Ramos (cell line): ENCODE measurements at regions not wholly inside any gene's neighbourhood (a gene's known extent, or its start where the extent isn't known, plus 50 kb on each side); places are given as distances from the start of the nearest gene placed in this dataset.

Experiments
- in situ Hi-C: fragments of 300-500 bp; cut with MboI; formaldehyde crosslinking; loops from one replicate; pipeline ENCODE4 v1.14.3; 2022; ENCODE audit warnings: low sequenced_read_pairs; ENCODE audit not compliant: unreplicated experiment

DNA sequence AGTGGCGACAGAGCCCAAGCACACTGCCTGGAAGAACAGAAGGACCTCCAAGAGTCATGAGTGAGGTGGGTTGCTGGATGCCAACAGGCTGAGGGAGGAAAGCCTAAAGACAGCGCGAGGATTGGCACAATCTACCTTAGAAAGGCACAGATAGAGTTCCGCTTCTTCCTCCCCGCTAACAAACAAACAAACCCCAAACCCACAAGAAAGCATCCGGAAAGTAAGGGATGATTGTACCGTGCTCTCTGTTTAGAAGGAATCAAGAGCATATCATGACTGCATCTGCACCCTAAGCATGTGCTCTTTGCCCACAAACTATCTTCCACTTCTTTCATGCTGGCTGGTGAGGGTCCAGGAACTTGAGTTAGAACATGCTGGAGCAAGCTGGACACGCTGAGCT, 233.0 kb upstream of the KLF12 start:
- in situ Hi-C loops: no loop called here

DNA sequence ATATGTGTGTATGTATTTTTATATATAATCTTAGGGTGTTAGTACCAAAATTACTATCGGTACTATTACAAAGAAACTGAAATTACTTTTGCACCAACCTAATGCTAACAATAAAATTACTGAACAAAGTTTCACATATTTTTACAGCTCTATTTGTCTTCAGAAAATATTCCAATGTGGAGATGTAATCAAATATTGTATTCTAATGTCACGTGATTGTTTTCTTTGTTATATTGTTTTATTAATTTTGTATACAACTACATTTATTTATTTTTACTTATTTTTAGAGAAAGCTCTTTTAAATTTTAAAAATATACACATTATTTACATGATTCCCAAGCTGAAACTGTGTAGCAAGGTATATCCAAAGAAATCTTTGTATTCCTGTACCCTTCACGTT, 227.1 kb upstream of the KLF12 start:
- in situ Hi-C loops: no loop called here

DNA sequence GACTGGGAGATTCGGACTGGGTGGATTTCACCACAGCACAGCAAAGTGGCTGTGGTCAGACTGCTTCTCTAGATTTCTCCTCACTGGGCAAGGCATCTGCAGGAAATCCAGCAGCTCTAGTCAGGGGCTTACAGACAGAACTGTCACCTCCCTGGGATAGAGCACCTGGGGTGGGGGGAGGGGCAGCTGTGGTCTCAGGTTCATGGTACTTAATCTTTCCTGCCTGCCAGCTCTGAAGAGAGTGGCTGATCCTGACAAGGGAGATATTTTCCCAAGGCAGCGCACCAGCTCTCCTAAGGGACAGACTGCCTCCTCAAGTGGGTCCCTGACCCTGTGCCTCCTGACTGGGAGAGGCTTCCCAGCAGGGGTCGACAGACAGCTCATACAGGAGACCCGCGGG, 212.8 kb upstream of the KLF12 start:
- in situ Hi-C loops: no loop called here

DNA sequence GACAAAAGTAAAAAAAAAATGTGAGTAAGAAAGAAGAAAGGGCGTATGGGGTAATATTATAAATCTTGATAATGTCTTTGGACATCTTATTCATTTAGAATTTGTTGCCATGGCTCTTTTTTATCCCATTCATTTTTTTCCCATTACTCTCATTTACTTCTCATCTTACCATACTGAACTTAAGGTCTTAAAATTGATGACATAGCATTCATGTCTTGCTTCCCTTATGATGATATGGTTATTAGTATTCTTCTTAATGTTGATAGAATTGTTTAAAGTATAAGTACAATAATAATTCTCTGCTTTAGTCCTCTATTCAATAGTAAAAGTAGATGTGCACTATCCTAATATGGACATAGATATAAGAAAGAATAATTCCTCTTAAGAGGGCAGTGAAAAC, 204.1 kb upstream of the KLF12 start:
- in situ Hi-C loops: no loop called here

DNA sequence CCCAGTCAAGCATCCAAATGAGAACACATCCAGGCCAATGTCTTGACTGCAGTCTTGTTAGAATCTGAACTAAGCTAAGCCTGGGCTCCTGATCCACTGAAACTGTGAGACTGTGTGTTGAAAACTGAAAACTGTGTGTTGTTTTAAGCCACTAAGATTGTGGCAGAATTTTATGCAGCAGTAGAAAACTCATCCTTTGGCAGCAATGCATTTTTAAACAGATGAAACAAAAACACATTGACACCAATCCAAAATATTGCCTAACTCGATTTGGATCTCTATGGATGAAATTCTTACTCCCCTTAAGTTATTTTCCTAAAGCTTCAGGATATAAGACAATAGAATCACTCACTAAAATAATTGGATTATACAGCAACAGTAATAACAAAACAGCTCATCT, 202.3 kb upstream of the KLF12 start:
- in situ Hi-C loops: no loop called here

DNA sequence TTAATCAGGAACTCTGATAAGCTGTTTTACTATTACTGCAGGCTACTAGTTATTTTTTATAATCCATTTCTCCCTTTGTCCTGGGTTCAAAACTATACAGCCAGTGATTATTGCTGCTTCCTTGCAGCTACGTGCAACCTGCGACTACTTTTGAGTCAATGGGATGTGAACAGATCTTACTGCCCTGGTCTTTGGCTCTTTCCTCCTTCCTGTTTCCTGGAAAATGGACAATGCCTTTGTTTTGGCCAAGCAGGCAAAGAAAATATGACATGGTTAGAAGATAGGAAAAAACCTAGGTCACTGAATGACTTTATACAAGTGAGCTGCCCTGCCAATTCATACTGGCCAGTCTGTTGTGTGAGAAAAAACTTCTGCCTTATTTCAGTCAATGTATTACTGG, 201.2 kb upstream of the KLF12 start:
- in situ Hi-C loops: no loop called here

DNA sequence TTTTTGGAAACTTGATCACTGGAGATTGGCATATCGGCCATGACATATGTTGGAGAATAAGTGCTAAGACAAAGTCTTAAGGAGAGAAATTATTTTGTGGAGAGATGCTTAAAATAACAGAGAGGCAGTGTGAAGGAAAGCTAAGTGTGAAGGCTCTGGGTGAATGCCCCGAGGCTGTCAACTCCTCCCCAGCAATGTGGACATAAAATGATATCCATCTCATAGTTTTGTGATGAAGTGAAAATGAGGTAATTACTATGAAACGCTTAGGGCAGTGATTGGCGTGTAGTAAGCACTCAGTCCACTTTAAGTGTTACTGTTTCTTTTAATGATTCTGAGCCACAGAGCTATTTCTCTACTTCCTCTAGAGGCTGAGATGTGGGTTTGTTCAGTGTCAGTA, 195.8 kb upstream of the KLF12 start:
- in situ Hi-C loops: no loop called here

DNA sequence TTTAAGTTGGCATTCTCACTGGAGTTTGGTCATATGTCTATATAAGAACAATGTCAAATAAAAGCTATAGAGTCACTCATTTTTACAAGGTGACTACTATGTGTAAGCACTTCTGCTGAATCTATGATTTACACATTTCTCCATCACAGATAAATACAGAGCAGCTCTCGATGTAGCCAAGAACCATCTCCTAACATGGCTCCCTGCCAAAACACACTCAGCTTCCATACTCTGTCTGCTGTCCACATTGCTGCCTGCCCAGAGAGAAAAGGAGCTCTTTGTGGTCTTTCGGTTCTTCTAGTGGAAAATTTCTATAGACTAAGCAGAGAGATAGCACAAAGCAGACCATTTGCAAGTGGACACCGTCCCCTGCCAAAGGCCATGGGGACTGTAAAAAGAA, 190.9 kb upstream of the KLF12 start:
- in situ Hi-C loops: no loop called here

DNA sequence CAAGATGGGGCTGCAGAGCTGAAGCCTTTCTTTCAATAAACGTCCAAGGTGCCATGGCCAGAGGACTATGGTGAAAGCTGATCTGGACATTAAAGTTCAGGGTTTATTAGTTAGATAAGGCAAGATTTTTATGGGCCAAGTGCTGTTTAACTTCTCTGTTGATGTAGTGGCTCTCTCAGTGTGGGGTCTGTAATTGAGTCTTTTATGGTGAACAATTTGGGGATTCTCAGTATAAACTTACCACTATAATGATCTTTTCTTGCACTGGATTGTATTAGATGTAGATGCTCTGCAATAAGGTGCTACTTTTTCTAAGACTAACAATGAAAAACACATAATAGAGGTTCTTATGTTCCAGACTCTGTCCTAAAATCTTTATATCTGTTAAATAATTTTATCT, 190.1 kb upstream of the KLF12 start:
- in situ Hi-C loops: no loop called here

DNA sequence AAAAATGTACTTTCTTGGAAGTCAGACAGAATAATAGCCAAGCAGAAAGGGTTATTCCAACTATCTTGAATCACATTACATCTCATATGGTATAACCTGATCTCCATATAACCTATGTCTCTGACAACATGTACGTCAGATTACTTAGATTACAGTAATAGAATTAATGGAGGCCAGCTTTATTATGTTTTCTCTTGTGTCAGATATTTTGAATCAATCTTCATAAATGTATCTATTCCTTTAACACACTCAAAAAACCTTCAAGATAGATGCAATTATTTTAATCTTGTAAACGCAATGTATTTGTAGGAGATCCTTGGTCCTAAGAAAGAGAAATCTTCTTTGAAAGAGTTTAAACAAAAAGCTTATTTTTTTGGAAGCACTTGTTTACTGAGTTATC, 188.4 kb upstream of the KLF12 start:
- in situ Hi-C loops: no loop called here

DNA sequence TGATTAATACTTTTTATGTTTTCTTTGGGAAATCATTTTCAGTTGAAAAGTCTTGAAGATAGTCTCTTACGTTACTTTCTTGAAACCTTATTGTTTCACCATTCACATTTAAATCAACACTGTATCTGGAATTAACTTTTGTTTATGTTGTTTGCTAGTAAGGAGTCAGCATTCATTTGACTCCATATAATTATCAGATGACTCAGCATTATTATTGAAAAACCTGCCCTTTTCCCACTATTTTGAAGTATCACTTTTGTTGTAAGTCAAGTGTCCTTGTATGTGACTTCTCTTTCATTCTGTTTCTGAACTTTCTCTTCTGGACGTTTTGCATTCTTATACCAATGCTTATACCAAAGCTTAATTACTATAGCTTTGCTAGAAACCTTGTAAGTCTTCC, 186.1 kb upstream of the KLF12 start:
- in situ Hi-C loops: no loop called here

DNA sequence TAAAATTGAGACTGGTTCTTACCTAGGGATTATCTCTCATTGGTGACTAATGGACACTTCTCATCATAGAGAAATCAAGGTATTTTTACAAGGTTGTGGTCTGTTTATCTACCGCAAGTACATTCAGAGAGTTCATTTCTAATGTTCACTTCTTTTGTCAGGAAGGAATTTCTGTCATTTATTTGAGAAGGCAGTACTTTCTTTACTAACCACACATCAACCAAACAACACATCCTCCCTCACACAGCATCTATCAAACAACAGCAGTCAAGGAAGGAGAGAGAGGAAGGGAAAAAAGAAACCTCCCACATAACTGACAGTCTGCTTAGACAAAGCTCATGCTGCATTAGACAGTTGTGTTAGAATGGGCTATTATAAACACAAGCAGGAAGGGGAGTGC, 182.3 kb upstream of the KLF12 start:
- in situ Hi-C loops: no loop called here

DNA sequence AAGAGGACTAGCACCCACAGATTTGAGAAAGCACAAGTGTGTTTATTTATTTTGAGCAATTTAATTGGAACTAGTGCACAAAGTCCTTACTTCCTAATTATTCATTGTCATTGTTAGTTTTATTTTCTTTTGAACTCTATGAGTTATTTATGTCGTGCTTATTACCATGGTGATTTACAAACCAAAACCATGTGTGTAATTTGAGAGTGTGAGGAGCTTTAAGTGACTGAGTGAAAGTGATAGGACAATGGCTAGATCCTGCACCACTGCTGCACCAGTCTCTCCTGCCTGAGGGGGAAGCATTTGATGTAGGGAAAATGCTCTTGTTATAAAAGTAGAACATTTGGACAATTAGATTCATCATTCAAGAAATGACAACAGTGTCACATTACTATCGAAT, 172.3 kb upstream of the KLF12 start:
- in situ Hi-C loops: no loop called here

DNA sequence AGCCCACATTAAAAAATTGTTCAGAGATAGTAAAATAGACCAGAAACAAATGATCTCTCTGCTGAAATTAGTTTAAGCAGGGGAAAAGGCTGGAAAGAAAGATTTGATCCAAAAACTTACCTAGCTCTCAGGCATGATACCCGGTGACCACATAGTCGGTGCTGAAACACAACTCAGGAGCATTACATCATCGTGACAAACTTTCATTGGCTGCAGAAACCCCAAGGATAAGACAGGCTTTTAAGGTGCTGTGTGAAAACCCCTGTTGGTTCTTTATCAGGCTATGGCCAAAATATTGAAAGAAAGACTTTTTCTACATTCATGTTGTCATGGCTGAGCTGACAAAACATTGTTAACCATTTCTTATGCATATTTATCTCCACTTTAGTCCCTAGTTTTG, 171.7 kb upstream of the KLF12 start:
- in situ Hi-C loops: no loop called here

DNA sequence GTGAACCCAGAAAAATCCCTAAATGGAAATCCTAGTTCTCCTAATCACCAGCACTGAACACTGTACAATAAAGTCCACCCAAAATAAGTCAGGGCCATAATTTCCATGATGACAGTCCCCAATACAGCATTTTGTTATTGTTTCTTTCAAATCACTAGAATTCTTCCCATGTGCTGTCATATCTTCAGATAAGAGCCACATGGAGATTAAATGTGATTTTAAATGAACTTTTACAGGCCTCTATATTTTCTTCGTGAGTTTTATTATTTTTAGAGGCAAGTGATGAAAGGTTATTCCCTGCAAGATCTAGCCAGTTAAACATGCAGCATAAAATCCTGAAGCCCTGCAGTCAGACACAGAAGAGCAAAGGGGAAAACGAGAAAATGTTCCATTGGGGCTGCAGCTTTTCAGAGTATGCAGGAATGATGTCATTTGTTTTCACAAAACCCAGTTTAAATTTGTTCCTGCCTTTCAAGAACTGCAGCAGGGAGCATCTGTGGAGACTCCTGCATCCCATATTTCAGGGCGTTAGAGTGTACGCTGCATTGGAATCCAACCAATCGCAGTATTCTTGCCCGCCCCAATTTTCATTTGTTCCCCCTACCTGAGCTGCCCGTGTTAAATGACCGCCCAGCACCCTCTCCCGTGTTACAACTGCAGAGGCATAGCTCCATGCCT, 167.2 kb upstream of the KLF12 start:
- in situ Hi-C loops: no loop called here

DNA sequence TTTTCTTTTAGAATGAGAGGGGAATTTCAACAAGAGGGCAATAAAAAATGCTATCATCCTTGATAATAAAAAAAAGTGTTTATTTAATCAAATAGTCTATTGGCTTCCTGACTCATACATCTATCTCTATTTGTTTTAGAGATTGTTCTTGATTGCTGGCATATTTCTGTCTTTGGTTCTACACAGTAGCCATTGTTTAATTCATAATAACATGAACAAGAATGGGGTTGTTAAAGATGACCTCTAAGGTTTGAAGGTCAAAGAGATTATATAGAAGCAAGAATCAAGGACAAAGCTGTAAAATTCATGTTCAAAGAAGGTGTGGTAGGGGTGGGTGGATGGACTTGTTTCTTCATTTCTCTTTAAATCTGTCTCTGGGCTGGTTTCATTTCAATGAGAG, 166.0 kb upstream of the KLF12 start:
- in situ Hi-C loops: no loop called here

DNA sequence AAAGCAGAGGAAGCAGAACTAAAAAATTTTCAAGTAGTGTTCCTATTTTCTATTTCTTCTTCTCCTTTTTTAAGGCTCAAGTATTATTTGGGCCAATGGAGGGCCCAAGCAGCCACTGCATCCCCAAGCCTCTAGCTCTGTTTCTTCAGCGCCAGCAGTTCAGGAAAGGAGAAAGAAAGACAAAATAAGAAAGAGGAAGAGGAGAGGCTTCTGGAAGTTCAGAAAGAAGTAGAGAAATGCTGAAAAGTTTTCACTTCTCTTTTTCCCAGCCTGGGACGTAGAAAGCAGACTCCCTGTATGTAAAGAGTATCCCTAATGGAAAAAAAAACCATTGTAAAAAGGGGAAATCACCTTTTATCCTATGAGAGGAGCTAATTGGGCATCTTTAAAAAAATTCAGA, 165.5 kb upstream of the KLF12 start:
- in situ Hi-C loops: no loop called here

DNA sequence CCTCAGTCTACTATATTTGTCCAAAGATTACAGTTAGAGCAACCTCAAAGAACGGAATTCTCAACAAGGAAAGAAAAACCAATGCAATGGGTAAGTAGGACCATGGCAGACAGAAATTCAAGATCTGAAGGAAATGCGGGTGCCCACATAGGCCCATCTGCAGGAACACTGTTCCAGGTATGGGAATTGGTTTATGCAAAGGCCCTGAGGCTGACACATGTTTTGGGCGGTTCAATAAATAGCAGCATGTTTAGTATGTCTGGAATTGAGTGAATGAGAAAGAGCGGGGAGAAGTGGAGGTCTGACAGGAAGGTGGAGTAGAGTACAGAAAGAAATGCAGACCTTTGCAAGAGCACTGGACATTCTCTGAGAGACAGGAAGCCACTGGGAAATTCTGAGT, 164.7 kb upstream of the KLF12 start:
- in situ Hi-C loops: no loop called here

DNA sequence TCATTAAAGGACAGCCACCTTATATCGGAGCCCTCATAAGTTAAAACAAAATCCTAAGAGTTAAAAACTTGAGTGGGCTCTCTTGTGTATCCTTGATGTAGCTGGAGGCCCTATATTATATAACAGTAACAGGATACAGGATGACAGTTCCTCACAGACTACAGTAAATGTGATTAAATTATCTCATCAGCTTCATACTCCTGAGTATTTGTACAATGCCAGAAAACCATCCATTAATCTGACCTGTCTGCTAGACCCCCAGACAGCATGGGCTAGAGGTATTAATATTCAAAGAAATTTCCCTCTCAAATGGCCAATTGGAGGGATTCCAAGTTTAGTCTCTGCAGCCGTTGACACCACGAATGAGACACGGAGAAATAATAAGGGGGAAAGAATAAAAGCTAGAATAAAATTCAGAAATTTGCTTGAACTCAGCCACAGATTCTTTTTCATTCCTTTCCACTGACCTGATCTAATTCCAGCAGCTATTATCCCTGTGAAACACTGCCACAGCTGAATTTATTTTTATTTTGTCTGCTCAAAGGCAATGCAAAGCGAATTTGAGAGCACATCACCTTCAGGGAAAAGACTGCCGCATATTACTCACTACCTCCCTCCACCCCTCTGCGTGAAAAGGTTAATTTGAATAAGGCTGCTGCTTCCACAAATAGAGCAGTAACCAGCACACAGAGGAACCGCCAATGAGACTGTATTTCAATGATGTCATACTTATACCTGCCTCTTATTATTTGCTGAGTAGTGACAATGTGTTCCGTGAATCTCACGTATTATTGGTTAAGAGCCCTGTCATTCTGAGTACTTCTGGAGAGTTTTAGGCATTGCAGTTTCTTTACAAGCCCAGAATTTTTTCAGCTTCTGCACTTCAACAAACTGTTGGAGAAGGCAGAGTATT, 155.9 kb upstream of the KLF12 start:
- in situ Hi-C loops: loop anchor here (5.0 kb wide), 1 partner anchor 538 kb away; no protein-coding TSS in a partner anchor

DNA sequence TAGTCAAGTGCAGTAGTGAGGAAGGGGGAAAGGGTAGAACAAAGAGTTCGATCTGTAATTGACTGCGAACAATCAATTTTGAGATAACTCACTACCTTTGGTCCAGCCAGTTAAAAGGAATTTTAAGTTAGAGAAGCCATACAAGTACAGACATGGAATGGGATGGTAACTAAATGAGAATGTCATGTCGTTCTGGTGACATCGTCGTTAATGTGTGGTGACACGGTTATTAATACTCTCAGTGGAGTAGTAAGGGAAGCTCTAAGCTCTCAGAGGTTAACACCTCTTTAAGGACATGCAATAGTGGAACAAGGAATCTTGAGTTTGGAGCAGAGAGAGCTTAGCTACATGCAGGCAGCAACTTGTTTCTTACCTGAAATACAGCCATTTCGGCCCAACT, 154.9 kb upstream of the KLF12 start:
- in situ Hi-C loops: no loop called here

DNA sequence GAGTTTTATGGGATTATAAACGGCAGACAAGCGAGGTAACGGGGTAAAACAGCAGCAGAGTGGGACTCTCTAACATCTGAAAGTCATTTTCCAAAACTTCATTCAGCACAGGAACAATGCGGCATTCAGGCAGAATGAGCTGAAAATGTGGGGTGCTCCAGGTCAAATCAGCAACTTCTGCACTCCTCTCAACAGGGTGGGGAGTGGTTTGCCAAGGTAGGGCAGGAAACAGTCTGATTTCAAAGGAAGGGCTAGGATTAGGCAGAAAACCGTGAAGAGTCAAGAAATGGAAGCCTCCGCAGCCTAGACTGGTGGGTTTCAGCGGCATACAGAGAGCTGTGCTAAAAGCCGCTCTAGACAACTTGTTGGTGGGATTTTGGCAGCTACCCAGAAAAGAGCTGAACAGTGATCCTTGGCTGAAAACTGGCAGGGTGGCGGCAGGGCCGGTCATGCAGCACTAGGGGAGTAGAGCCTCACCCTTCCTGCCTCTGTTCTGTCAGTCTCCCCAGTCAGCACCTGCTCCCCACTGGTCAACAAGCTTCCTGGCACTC, 154.2 kb upstream of the KLF12 start:
- in situ Hi-C loops: no loop called here
